Ovary (tissue), 7 donors: ENCODE measurements at regions not wholly inside any gene's neighbourhood (a gene's known extent, or its start where the extent isn't known, plus 50 kb on each side); places are given as distances from the start of the nearest gene placed in this dataset.
A peak's percentile ranks its signal among the peaks of the same experiment; 100 is the strongest.

ENCODE experiments used
- DNase-seq, 5 donors: peaks; one replicate each; pipeline ENCODE4 v3.0.0-alpha.2; 2019 to 2020
- H3K27ac ChIP-seq, 2 donors: fragments of 200-600 bp; one replicate each; pipeline versions ENCODE4 v1.5.1 to v1.8.0; 2019 to 2022
- H3K27me3 ChIP-seq: fragments of 200-600 bp; one replicate; pipeline ENCODE4 v1.8.0; 2022
- H3K36me3 ChIP-seq: fragments of 200-600 bp; sonication (generic); one replicate; pipeline ENCODE4 v1.5.1; 2019
- H3K4me1 ChIP-seq: one replicate; pipeline ENCODE4 v1.8.1; 2013; ENCODE audit warnings: mild to moderate bottlenecking, moderate library complexity; ENCODE audit not compliant: insufficient read depth
- H3K4me3 ChIP-seq: fragments of 200-600 bp; sonication (generic); one replicate; pipeline ENCODE4 v1.5.1; 2017
- H3K9me3 ChIP-seq, 2 donors: fragments of 200-600 bp in 1 of 2; sonication (generic) in 1 of 2; one replicate each; pipeline versions ENCODE4 v1.5.1 to v1.8.1; 2013 to 2019; ENCODE audit warnings: mild to moderate bottlenecking in 1 of 2, moderate library complexity in 1 of 2
- CTCF ChIP-seq, 3 donors: fragments of 450-650 bp in 2 of 3; fragments of 200-600 bp in 1 of 3; IDR thresholded peaks; one replicate each; pipeline versions ENCODE4 v1.5.1 to v1.8.0; 2016 to 2022; ENCODE audit warnings: antibody characterized with exemption in 3 of 3, mild to moderate bottlenecking in 1 of 3
- EP300 ChIP-seq: sonication (generic); formaldehyde crosslinking; IDR thresholded peaks from one replicate; pipeline ENCODE4 v1.6.1; 2017; ENCODE audit warnings: antibody characterized with exemption
- POLR2A ChIP-seq: fragments of 450-650 bp; IDR thresholded peaks from one replicate; pipeline ENCODE4 v1.6.1; 2017; ENCODE audit warnings: antibody characterized with exemption, mild to moderate bottlenecking, moderate library complexity
- WGBS, 3 donors: extraction: QIAGEN DNeasy Blood & Tissue Kit in 1 of 3; methylation state at CpG; one replicate each; pipeline versions ENCODE4 v1.1.5 to v1.1.7; 2013 to 2017; 5-methylcytosine and 5-hydroxymethylcytosine counted together
- intact Hi-C, 4 donors: fragments of 100-400 bp; cut with DNase I; formaldehyde crosslinking; loops; one replicate each; pipeline versions ENCODE4 v1.11.0 to v1.15.1; 2022 to 2023
- donor health status: DM: no; HTN: no; CAD: no; lungs with moderate emphysema.
- donor health status: DM: no; HTN: no; CAD: no.
- donor health status: Bipolar disorder and iron deficiency.
- donor health status: DM: no; HTN: no; CAD: no.
- donor health status: DM: yes; HTN: yes; CAD: no.

- H3K9me3 ChIP-seq: no peaks in the 10 kb centered on the region
- H3K4me1 ChIP-seq: no peaks in the 10 kb centered on the region
- DNase-seq: peak in 3 of 5 donors; percentile 35 to 53 (median 42)
- intact Hi-C loops: loop anchor here in 2 of 4 donors (10.0 kb wide), 1 partner anchor 313 kb away; no protein-coding TSS in a partner anchor
- TF ChIP-seq CTCF (IDR thresholded peaks at IDR 0.05) (peak in 1 of 3 donors; percentile 14), EP300 (no peak)
- no peak overlapping the region for H3K27ac ChIP-seq
- no peak overlapping the region for H3K4me3 ChIP-seq
- no peaks in the 10 kb centered on the region for H3K36me3 ChIP-seq
- WGBS, 3 donors: 18 to 22% (median 21%) methylated on average over 4 of the region's 4 CpGs
- no peaks in the 10 kb centered on the region for H3K27me3 ChIP-seq
Observed at GRCh38 chr13:31431722-31432137, 232.0 kb downstream of the B3GLCT start.

GRCh38 chr13:31433207-31433606, 233.4 kb downstream of the B3GLCT start:
- TF ChIP-seq EP300 (no peak), POLR2A (no peak), CTCF (IDR thresholded peaks at IDR 0.05) (no peak)
- intact Hi-C loops: loop anchor here in 2 of 4 donors (10.0 kb wide), 1 partner anchor 312 kb away; no protein-coding TSS in a partner anchor
- no peaks in the 10 kb centered on the region for H3K36me3 ChIP-seq
- H3K4me3 ChIP-seq: no peak overlapping the region
- H3K27ac ChIP-seq: no peak overlapping the region
- DNase-seq: no peak
- 70 to 82% (median 71%) methylated on average over 1 of the region's 1 CpG for WGBS, 3 donors
- no peaks in the 10 kb centered on the region for H3K9me3 ChIP-seq
- no peaks in the 10 kb centered on the region for H3K4me1 ChIP-seq
- no peaks in the 10 kb centered on the region for H3K27me3 ChIP-seq

GRCh38 chr13:31433746-31434145, 234.0 kb downstream of the B3GLCT start:
- no peaks in the 10 kb centered on the region for H3K27me3 ChIP-seq
- H3K4me1 ChIP-seq: no peaks in the 10 kb centered on the region
- intact Hi-C loops: loop anchor here in 2 of 4 donors (10.0 kb wide), 1 partner anchor 311 kb away; no protein-coding TSS in a partner anchor
- H3K4me3 ChIP-seq: no peak overlapping the region
- H3K36me3 ChIP-seq: no peaks in the 10 kb centered on the region
- H3K27ac ChIP-seq: no peak overlapping the region
- 69 to 88% (median 81%) methylated on average over 7 of the region's 7 CpGs for WGBS, 3 donors
- no peak for DNase-seq
- no peaks in the 10 kb centered on the region for H3K9me3 ChIP-seq
- no peak for TF ChIP-seq POLR2A
- TF ChIP-seq CTCF (IDR thresholded peaks at IDR 0.05): no peak
- no peak for TF ChIP-seq EP300

- Histone ChIP-seq H3K27me3 (no peaks in the 10 kb centered on the region), H3K36me3 (no peaks in the 10 kb centered on the region), H3K4me1 (no peaks in the 10 kb centered on the region), H3K4me3 (no peak overlapping the region), H3K9me3 (no peaks in the 10 kb centered on the region), H3K27ac (no peak overlapping the region)
- no peak for TF ChIP-seq CTCF (IDR thresholded peaks at IDR 0.05)
- TF ChIP-seq POLR2A: no peak
- no peak for TF ChIP-seq EP300
- DNase-seq: no peak
- WGBS, 3 donors: 89 to 93% (median 91%) methylated on average over 8 of the region's 8 CpGs
- intact Hi-C loops: loop anchor here in 2 of 4 donors (10.0 kb wide), 1 partner anchor 310 kb away; no protein-coding TSS in a partner anchor
Observed at GRCh38 chr13:31434613-31435012, 234.8 kb downstream of the B3GLCT start.
